H1 (cell line): ENCODE measurements at regions not wholly inside any gene's neighbourhood (a gene's known extent, or its start where the extent isn't known, plus 50 kb on each side); places are given as distances from the start of the nearest gene placed in this dataset.

Experiments
- CTCF ChIA-PET: fragments of 300-600 bp; sonication (Branson Sonifier 250); formaldehyde crosslinking; loops from one replicate; lab custom pipeline; 2021; ENCODE audit not compliant: partially characterized antibody; lab: Charles Lee
- POLR2A ChIA-PET: fragments of 300-600 bp; sonication (Branson Sonifier 250); formaldehyde crosslinking; loops from one replicate; lab custom pipeline; 2021; ENCODE audit warnings: inconsistent platforms; ENCODE audit not compliant: partially characterized antibody; lab: Charles Lee
- DNase-seq, 2 experiments: peaks; one replicate each; pipeline versions ENCODE4 v3.0.0 to v3.0.0-alpha.2; 2010 to 2022; ENCODE audit warnings: low spot score in 2 of 2, low read depth in 1 of 2, mixed read lengths in 1 of 2
- FAIRE-seq: peaks from 2 replicates; lab custom pipeline; 2011; peaks lifted over from hg19 to GRCh38; lab: Jason Lieb, UNC
- H2AFZ ChIP-seq: 2 replicates; pipeline ENCODE4 v1.8.1; 2012; ENCODE audit warnings: low read length, inconsistent platforms
- H2AK5ac ChIP-seq: 2 replicates; pipeline ENCODE4 v1.6.1; 2013; ENCODE audit warnings: low read depth, low read length
- H2BK120ac ChIP-seq: replicated peaks from 2 replicates; pipeline ENCODE3; 2013; ENCODE audit warnings: low read depth, low read length, inconsistent platforms
- H2BK12ac ChIP-seq: 2 replicates; pipeline ENCODE4 v1.6.1; 2013; ENCODE audit warnings: low read depth, low read length
- H2BK15ac ChIP-seq: 2 replicates; pipeline ENCODE4 v1.6.1; 2013; ENCODE audit warnings: low read length
- H2BK20ac ChIP-seq: 2 replicates; pipeline ENCODE4 v1.6.1; 2013; ENCODE audit warnings: low read length
- H2BK5ac ChIP-seq: 2 replicates; pipeline ENCODE4 v1.6.1; 2013; ENCODE audit warnings: low read depth, low read length
- H3K14ac ChIP-seq: 2 replicates; pipeline ENCODE4 v1.6.1; 2013; ENCODE audit warnings: inconsistent platforms; ENCODE audit not compliant: insufficient read length
- H3K18ac ChIP-seq: 2 replicates; pipeline ENCODE4 v1.6.1; 2013; ENCODE audit warnings: low read length; ENCODE audit errors: extremely low read depth
- H3K23ac ChIP-seq: 2 replicates; pipeline ENCODE4 v1.6.1; 2013; ENCODE audit warnings: inconsistent platforms; ENCODE audit not compliant: insufficient read length
- H3K23me2 ChIP-seq: 2 replicates; pipeline ENCODE4 v1.6.1; 2013; ENCODE audit warnings: low read depth, low read length
- H3K27ac ChIP-seq: 2 replicates; pipeline ENCODE4 v1.6.1; 2011; ENCODE audit warnings: low read depth, low read length, inconsistent platforms
- H3K27me3 ChIP-seq, 4 experiments: replicated peaks in 1 of 4; 1 replicate in 1 of 4; 2 replicates in 3 of 4; pipeline versions ENCODE4 v1.6.1 to v1.8.1; 2011 to 2013; ENCODE audit warnings: low read length in 3 of 4, mild to moderate bottlenecking in 3 of 4, inconsistent platforms in 2 of 4, mixed read lengths in 2 of 4, moderate library complexity in 1 of 4; ENCODE audit not compliant: control insufficient read depth in 3 of 4, insufficient read depth in 3 of 4; ENCODE audit errors: extremely low read depth in 1 of 4
- H3K36me3 ChIP-seq, 4 experiments: 2 replicates each; pipeline versions ENCODE4 v1.6.1 to v1.8.1; 2011 to 2013; ENCODE audit warnings: mild to moderate bottlenecking in 4 of 4, low read length in 3 of 4, moderate library complexity in 2 of 4, control low read depth in 1 of 4, inconsistent platforms in 1 of 4; ENCODE audit not compliant: insufficient read depth in 4 of 4, control insufficient read depth in 2 of 4
- H3K4ac ChIP-seq: replicated peaks from 2 replicates; pipeline ENCODE3; 2013; ENCODE audit warnings: low read length, low read depth, mixed read lengths, inconsistent platforms; ENCODE audit not compliant: insufficient read length
- H3K4me1 ChIP-seq, 4 experiments: replicated peaks in 1 of 4; 1 replicate in 1 of 4; 2 replicates in 3 of 4; pipeline versions ENCODE4 v1.6.1 to v1.8.1; 2011 to 2013; ENCODE audit warnings: low read length in 3 of 4, inconsistent platforms in 2 of 4, mixed read lengths in 1 of 4; ENCODE audit not compliant: insufficient read depth in 4 of 4, control insufficient read depth in 3 of 4
- H3K4me2 ChIP-seq, 2 experiments: 2 replicates each; pipeline versions ENCODE4 v1.6.1 to v1.8.1; 2011 to 2013; ENCODE audit warnings: low read depth in 2 of 2, low read length in 2 of 2, control low read depth in 1 of 2, inconsistent platforms in 1 of 2, mild to moderate bottlenecking in 1 of 2; ENCODE audit not compliant: insufficient read depth in 1 of 2
- H3K4me3 ChIP-seq, 4 experiments: fragments of 200-600, 300-600 bp in 1 of 4; sonication (generic), shearing (Covaris generic), sonication (Bioruptor Twin) in 1 of 4; 2 replicates each; pipeline versions ENCODE4 v1.5.1 to v1.8.1; 2011 to 2016; ENCODE audit warnings: low read length in 4 of 4, low read depth in 3 of 4, control low read depth in 2 of 4, inconsistent platforms in 2 of 4, mild to moderate bottlenecking in 2 of 4, mixed read lengths in 1 of 4, moderate library complexity in 1 of 4; ENCODE audit not compliant: insufficient read depth in 2 of 4; ENCODE audit errors: extremely low read depth in 1 of 4
- H3K56ac ChIP-seq: replicated peaks from 2 replicates; pipeline ENCODE3; 2013; ENCODE audit warnings: low read depth, mild to moderate bottlenecking, mixed read lengths, low read length, inconsistent platforms; ENCODE audit not compliant: insufficient read length
- H3K79me1 ChIP-seq: 2 replicates; pipeline ENCODE4 v1.6.1; 2013; ENCODE audit warnings: low read depth, low read length, control low read depth
- H3K79me2 ChIP-seq, 2 experiments: 2 replicates each; pipeline versions ENCODE4 v1.6.1 to v1.8.1; 2012 to 2013; ENCODE audit warnings: low read length in 2 of 2, mild to moderate bottlenecking in 2 of 2, inconsistent platforms in 1 of 2; ENCODE audit not compliant: insufficient read depth in 2 of 2, control insufficient read depth in 1 of 2
- H3K9ac ChIP-seq, 4 experiments: replicated peaks in 1 of 4; 1 replicate in 1 of 4; 2 replicates in 3 of 4; pipeline versions ENCODE4 v1.6.1 to v1.8.1; 2011 to 2013; ENCODE audit warnings: low read depth in 3 of 4, low read length in 3 of 4, control low read depth in 2 of 4, mild to moderate bottlenecking in 2 of 4, moderate library complexity in 2 of 4, inconsistent platforms in 1 of 4; ENCODE audit errors: extremely low read depth in 1 of 4
- H3K9me3 ChIP-seq, 2 experiments: 2 replicates each; pipeline versions ENCODE4 v1.6.1 to v1.8.1; 2012 to 2013; ENCODE audit warnings: mild to moderate bottlenecking in 2 of 2, moderate library complexity in 2 of 2, control low read depth in 1 of 2, inconsistent platforms in 1 of 2, low read depth in 1 of 2, low read length in 1 of 2, mixed read lengths in 1 of 2; ENCODE audit not compliant: insufficient read depth in 2 of 2
- H4K20me1 ChIP-seq, 2 experiments: replicated peaks in 1 of 2; 2 replicates each; pipeline versions ENCODE3 to v1.8.1; 2011 to 2013; ENCODE audit warnings: inconsistent platforms in 2 of 2, low read length in 2 of 2, mild to moderate bottlenecking in 1 of 2; ENCODE audit not compliant: insufficient read depth in 2 of 2, control insufficient read depth in 1 of 2
- H4K5ac ChIP-seq: 2 replicates; pipeline ENCODE4 v1.6.1; 2013; ENCODE audit warnings: low read length, low read depth, mixed read lengths, inconsistent platforms; ENCODE audit not compliant: insufficient read length
- H4K8ac ChIP-seq: 2 replicates; pipeline ENCODE4 v1.8.0; 2013; ENCODE audit warnings: mild to moderate bottlenecking, moderate library complexity, low read length, inconsistent platforms; ENCODE audit not compliant: insufficient read depth; ENCODE audit errors: extremely low read depth
- H4K91ac ChIP-seq: replicated peaks from 2 replicates; pipeline ENCODE3; 2013; ENCODE audit warnings: low read length, mixed read lengths, inconsistent platforms; ENCODE audit not compliant: insufficient read length
- ASH2L ChIP-seq: fragments of 200-600, 300-600 bp; sonication (generic); IDR thresholded peaks from one replicate; pipeline ENCODE4 v1.7.1; 2017; ENCODE audit warnings: low read length
- BRCA1 ChIP-seq: IDR thresholded peaks from 2 replicates; pipeline ENCODE4 v1.6.1; 2012; ENCODE audit warnings: low read depth, low read length, improper control_type of control experiment
- CREB1 ChIP-seq: IDR thresholded peaks from 2 replicates; pipeline ENCODE4 v1.6.1; 2012; ENCODE audit warnings: inconsistent platforms
- CTBP2 ChIP-seq: IDR thresholded peaks from 2 replicates; pipeline ENCODE4 v1.7.0; 2011; ENCODE audit warnings: borderline replicate concordance, mild to moderate bottlenecking, moderate library complexity, mixed read lengths, low read length; ENCODE audit not compliant: insufficient read depth, insufficient read length
- FOSL1 ChIP-seq: IDR thresholded peaks from 2 replicates; pipeline ENCODE4 v1.6.1; 2011; ENCODE audit warnings: mild to moderate bottlenecking, low read depth, low read length, moderate library complexity; ENCODE audit not compliant: insufficient read depth
- GTF2F1 ChIP-seq: IDR thresholded peaks from 2 replicates; pipeline ENCODE4 v1.6.1; 2012; ENCODE audit warnings: low read depth, low read length, improper control_type of control experiment, borderline replicate concordance
- HDAC6 ChIP-seq: IDR thresholded peaks from one replicate; pipeline ENCODE4 v1.7.1; 2012; ENCODE audit warnings: low read depth, mild to moderate bottlenecking, inconsistent platforms, low read length, moderate library complexity
- NANOG ChIP-seq: IDR thresholded peaks from 2 replicates; pipeline ENCODE4 v1.6.1; 2011; ENCODE audit warnings: low read length, low read depth, mild to moderate bottlenecking, inconsistent platforms; ENCODE audit not compliant: insufficient read depth, poor library complexity, severe bottlenecking
- RAD21 ChIP-seq, 2 experiments: IDR thresholded peaks in 1 of 2; conservative IDR thresholded peaks in 1 of 2; 2 replicates each; pipeline ENCODE4 v1.6.1; 2011; ENCODE audit warnings: low read depth in 2 of 2, low read length in 2 of 2, improper control_type of control experiment in 1 of 2, inconsistent platforms in 1 of 2, mild to moderate bottlenecking in 1 of 2, moderate library complexity in 1 of 2
- RXRA ChIP-seq: IDR thresholded peaks from 2 replicates; pipeline ENCODE4 v1.6.1; 2011; ENCODE audit warnings: low read depth, mild to moderate bottlenecking, low read length, moderate library complexity; ENCODE audit not compliant: insufficient read depth
- SAP30 ChIP-seq: fragments of 300-600 bp; sonication (generic); IDR thresholded peaks from 2 replicates; pipeline ENCODE4 v1.7.1; 2012; ENCODE audit warnings: low read length, moderate library complexity, mild to moderate bottlenecking, inconsistent platforms; ENCODE audit not compliant: insufficient read depth, insufficient replicate concordance
- SP1 ChIP-seq: IDR thresholded peaks from 2 replicates; pipeline ENCODE4 v1.6.1; 2011; ENCODE audit warnings: low read depth, low read length
- WGBS, 2 experiments: shearing (Covaris generic) in 1 of 2; methylation state at CpG; one replicate each; pipeline versions ENCODE4 v1.1.6 to v1.1.7; 2013 to 2015; ENCODE audit warnings: low lambda C conversion rate in 2 of 2, mixed read lengths in 2 of 2, inconsistent platforms in 1 of 2, low coverage in 1 of 2, missing lambda C conversion rate in 1 of 2; ENCODE audit not compliant: insufficient replicate concordance in 2 of 2, insufficient coverage in 1 of 2, insufficient read length in 1 of 2; ENCODE audit errors: extremely low coverage in 1 of 2, missing lambda C conversion rate in 1 of 2; 5-methylcytosine and 5-hydroxymethylcytosine counted together
- TF ChIP-seq, protein P1 (sequence below): IDR thresholded peaks from 2 replicates; pipeline ENCODE4 v1.6.1; 2011; ENCODE audit warnings: low read depth, mild to moderate bottlenecking, low read length; ENCODE audit not compliant: insufficient read depth

GRCh38 chr2:22134421-22134820 lies 1010.7 kb downstream of the TDRD15 start:
- H3K79me2 ChIP-seq = no peaks in the 10 kb centered on the region
- H2BK15ac ChIP-seq = no peak overlapping the region
- DNase-seq (no peak), FAIRE-seq (no peak)
- no peaks in the 10 kb centered on the region for H3K27me3 ChIP-seq
- no peak overlapping the region for H2BK12ac ChIP-seq
- no peak overlapping the region for H2BK120ac ChIP-seq
- H3K4me2 ChIP-seq = no peak overlapping the region
- no peak overlapping the region for H3K23ac ChIP-seq
- H3K4ac ChIP-seq = no peak overlapping the region
- no peaks in the 10 kb centered on the region for H3K9me3 ChIP-seq
- H2BK5ac ChIP-seq = no peak overlapping the region
- no peaks in the 10 kb centered on the region for H3K36me3 ChIP-seq
- no peak overlapping the region for H2AK5ac ChIP-seq
- no peak overlapping the region for H3K27ac ChIP-seq
- no peaks in the 10 kb centered on the region; the same call in 1 of the 2 replicates for H3K23me2 ChIP-seq
- H4K5ac ChIP-seq = no peak overlapping the region
- H3K18ac ChIP-seq = no peak overlapping the region
- POLR2A ChIA-PET = no interaction called here
- no peak overlapping the region for H2BK20ac ChIP-seq
- CTCF ChIA-PET = interaction anchor here (0.6 to 2.1 kb wide), 2 partner anchors 10 to 24 kb away, joined by 3 to 9 read pairs; no protein-coding TSS in a partner anchor
- no peaks in the 10 kb centered on the region for H3K4me1 ChIP-seq
- no peak overlapping the region for H4K8ac ChIP-seq
- H3K79me1 ChIP-seq = no peaks in the 10 kb centered on the region
- 93% methylated on average over 4 of the region's 4 CpGs; no CpG with 5 or more reads in 1 of the 2 experiments for WGBS, 2 experiments
- H3K14ac ChIP-seq = no peak overlapping the region
- H3K56ac ChIP-seq = no peak overlapping the region
- no peaks in the 10 kb centered on the region for H4K20me1 ChIP-seq
- no peak overlapping the region for H3K9ac ChIP-seq
- H2AFZ ChIP-seq = no peak overlapping the region
- H3K4me3 ChIP-seq = no peak overlapping the region
- H4K91ac ChIP-seq = no peak overlapping the region
- TF ChIP-seq NANOG (no peak), CREB1 (no peak), FOSL1 (no peak), HDAC6 (no peak), SAP30 (no peak), BRCA1 (no peak), RAD21 (IDR thresholded peaks at IDR 0.05 in 1 of 2, conservative IDR thresholded peaks at IDR 0.05 in 1 of 2; ENCODE audit: low read depth in 2 of 2, low read length in 2 of 2) (no peak), SP1 (no peak), CTBP2 (no peak), GTF2F1 (no peak), RXRA (no peak), ASH2L (no peak)
- TF ChIP-seq, protein P1, sequence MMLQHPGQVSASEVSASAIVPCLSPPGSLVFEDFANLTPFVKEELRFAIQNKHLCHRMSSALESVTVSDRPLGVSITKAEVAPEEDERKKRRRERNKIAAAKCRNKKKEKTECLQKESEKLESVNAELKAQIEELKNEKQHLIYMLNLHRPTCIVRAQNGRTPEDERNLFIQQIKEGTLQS = no peak
